ENCODE measurements at regions not wholly inside any gene's neighbourhood (a gene's known extent, or its start where the extent isn't known, plus 50 kb on each side); places are given as distances from the start of the nearest gene placed in this dataset.

DNA sequence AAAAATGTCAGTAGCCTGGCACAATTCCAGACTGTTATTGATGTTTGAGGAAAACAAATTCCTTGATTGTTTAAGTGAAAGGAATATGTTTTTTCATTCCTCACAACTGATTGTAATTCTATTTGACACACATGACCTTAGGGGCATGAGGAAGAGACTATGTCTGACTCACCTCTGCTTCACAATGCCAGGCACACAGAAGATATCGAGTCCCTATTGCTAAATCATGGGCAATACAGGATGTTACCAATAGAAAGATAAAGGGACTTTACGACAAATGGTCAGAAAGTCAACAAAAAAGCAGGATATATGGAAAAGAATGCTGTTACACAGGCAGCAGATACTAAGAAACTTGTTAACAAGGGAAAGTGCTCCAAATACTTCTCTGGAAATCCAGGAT, 1903.5 kb downstream of the EFNA5 start:
- TF ChIP-seq SMC3 (IDR thresholded peaks at IDR 0.05; ENCODE audit: low read depth, low read length) (no peak), POLR2AphosphoS5 (IDR thresholded peaks at IDR 0.05; ENCODE audit: low read depth, low read length) (no peak), EP300 (IDR thresholded peaks at IDR 0.05; ENCODE audit: borderline replicate concordance in 1 of 2, low read depth in 1 of 2, low read length in 1 of 2) (no peak), RAD21 (IDR thresholded peaks at IDR 0.05; ENCODE audit: low read length) (no peak), NFIC (IDR thresholded peaks at IDR 0.05; ENCODE audit: borderline replicate concordance) (no peak), RFX5 (IDR thresholded peaks at IDR 0.05; ENCODE audit: low read length) (no peak), CHD2 (IDR thresholded peaks at IDR 0.05; ENCODE audit: low read length, partially characterized antibody) (no peak)
- TF ChIP-seq, protein P1, sequence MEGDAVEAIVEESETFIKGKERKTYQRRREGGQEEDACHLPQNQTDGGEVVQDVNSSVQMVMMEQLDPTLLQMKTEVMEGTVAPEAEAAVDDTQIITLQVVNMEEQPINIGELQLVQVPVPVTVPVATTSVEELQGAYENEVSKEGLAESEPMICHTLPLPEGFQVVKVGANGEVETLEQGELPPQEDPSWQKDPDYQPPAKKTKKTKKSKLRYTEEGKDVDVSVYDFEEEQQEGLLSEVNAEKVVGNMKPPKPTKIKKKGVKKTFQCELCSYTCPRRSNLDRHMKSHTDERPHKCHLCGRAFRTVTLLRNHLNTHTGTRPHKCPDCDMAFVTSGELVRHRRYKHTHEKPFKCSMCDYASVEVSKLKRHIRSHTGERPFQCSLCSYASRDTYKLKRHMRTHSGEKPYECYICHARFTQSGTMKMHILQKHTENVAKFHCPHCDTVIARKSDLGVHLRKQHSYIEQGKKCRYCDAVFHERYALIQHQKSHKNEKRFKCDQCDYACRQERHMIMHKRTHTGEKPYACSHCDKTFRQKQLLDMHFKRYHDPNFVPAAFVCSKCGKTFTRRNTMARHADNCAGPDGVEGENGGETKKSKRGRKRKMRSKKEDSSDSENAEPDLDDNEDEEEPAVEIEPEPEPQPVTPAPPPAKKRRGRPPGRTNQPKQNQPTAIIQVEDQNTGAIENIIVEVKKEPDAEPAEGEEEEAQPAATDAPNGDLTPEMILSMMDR (IDR thresholded peaks at IDR 0.05) = no peak
- TF ChIP-seq, protein P2, sequence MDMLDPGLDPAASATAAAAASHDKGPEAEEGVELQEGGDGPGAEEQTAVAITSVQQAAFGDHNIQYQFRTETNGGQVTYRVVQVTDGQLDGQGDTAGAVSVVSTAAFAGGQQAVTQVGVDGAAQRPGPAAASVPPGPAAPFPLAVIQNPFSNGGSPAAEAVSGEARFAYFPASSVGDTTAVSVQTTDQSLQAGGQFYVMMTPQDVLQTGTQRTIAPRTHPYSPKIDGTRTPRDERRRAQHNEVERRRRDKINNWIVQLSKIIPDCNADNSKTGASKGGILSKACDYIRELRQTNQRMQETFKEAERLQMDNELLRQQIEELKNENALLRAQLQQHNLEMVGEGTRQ (IDR thresholded peaks at IDR 0.05; ENCODE audit: borderline replicate concordance, low read depth, low read length) = no peak
- TF ChIP-seq, protein P3, sequence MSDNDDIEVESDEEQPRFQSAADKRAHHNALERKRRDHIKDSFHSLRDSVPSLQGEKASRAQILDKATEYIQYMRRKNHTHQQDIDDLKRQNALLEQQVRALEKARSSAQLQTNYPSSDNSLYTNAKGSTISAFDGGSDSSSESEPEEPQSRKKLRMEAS (IDR thresholded peaks at IDR 0.05; ENCODE audit: low read depth) = no peak
- TF ChIP-seq, protein P4, sequence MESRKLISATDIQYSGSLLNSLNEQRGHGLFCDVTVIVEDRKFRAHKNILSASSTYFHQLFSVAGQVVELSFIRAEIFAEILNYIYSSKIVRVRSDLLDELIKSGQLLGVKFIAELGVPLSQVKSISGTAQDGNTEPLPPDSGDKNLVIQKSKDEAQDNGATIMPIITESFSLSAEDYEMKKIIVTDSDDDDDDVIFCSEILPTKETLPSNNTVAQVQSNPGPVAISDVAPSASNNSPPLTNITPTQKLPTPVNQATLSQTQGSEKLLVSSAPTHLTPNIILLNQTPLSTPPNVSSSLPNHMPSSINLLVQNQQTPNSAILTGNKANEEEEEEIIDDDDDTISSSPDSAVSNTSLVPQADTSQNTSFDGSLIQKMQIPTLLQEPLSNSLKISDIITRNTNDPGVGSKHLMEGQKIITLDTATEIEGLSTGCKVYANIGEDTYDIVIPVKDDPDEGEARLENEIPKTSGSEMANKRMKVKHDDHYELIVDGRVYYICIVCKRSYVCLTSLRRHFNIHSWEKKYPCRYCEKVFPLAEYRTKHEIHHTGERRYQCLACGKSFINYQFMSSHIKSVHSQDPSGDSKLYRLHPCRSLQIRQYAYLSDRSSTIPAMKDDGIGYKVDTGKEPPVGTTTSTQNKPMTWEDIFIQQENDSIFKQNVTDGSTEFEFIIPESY (IDR thresholded peaks at IDR 0.05; ENCODE audit: borderline replicate concordance, low read depth) = no peak
